Mucosa of stomach (tissue), 1 donor: ENCODE measurements at regions not wholly inside any gene's neighbourhood (a gene's known extent, or its start where the extent isn't known, plus 50 kb on each side); places are given as distances from the start of the nearest gene placed in this dataset.

Experiments
- H3K27me3 ChIP-seq: one replicate; pipeline ENCODE4 v1.7.0; 2013; ENCODE audit warnings: mild to moderate bottlenecking, low read length; ENCODE audit not compliant: control insufficient read depth, insufficient read depth
- H3K36me3 ChIP-seq: one replicate; pipeline ENCODE4 v1.7.0; 2013; ENCODE audit warnings: low read length; ENCODE audit not compliant: control insufficient read depth, insufficient read depth
- H3K4me1 ChIP-seq: one replicate; pipeline ENCODE4 v1.7.0; 2013; ENCODE audit warnings: mild to moderate bottlenecking, low read length; ENCODE audit not compliant: control insufficient read depth, insufficient read depth
- H3K4me3 ChIP-seq: one replicate; pipeline ENCODE4 v1.7.0; 2013; ENCODE audit warnings: low read length
- H3K9ac ChIP-seq: one replicate; pipeline ENCODE4 v1.7.0; 2013; ENCODE audit warnings: mild to moderate bottlenecking, low read length, moderate library complexity
- H3K9me3 ChIP-seq: one replicate; pipeline ENCODE4 v1.7.0; 2013; ENCODE audit warnings: mild to moderate bottlenecking, low read length, moderate library complexity; ENCODE audit not compliant: control insufficient read depth
- donor health status: Pancreatic carcinoma.

GRCh38 chr21:27397578-27397977, 430.7 kb upstream of the ADAMTS5 start:
- Histone ChIP-seq H3K27me3 (no peaks in the 10 kb centered on the region), H3K4me3 (no peak overlapping the region), H3K9me3 (no peaks in the 10 kb centered on the region), H3K4me1 (no peaks in the 10 kb centered on the region), H3K36me3 (no peaks in the 10 kb centered on the region), H3K9ac (no peak overlapping the region)

- Histone ChIP-seq H3K36me3 (no peaks in the 10 kb centered on the region), H3K4me1 (no peaks in the 10 kb centered on the region), H3K27me3 (no peaks in the 10 kb centered on the region), H3K9me3 (no peaks in the 10 kb centered on the region), H3K4me3 (no peak overlapping the region), H3K9ac (no peak overlapping the region)
Observed at GRCh38 chr21:27393726-27394125, 426.8 kb upstream of the ADAMTS5 start.

GRCh38 chr21:27391990-27392389, 425.1 kb upstream of the ADAMTS5 start:
- Histone ChIP-seq H3K36me3 (no peaks in the 10 kb centered on the region), H3K9me3 (no peaks in the 10 kb centered on the region), H3K4me3 (no peak overlapping the region), H3K4me1 (no peaks in the 10 kb centered on the region), H3K27me3 (no peaks in the 10 kb centered on the region), H3K9ac (no peak overlapping the region)

DNA sequence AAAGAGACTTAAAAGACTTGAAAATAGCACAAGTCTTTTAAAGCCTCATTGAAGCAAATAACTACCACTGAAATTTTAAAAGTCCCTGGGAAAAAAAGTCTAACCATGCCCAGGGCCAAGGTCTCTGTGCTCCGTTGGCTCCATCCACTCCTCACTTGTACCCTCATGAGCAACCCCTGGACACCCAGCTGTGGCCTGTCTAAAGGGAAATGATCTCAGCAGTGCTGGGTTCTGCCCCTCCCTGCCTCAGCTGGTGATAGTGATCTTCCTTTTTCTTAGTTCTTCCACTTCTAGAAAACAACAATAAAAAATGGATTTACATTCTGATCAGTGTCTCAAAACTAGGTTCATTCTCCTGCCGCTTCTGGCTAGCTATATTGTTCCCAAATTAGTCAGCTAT, 423.5 kb upstream of the ADAMTS5 start:
- H3K9ac ChIP-seq = no peak overlapping the region
- no peaks in the 10 kb centered on the region for H3K9me3 ChIP-seq
- no peak overlapping the region for H3K4me3 ChIP-seq
- no peaks in the 10 kb centered on the region for H3K4me1 ChIP-seq
- H3K27me3 ChIP-seq = no peaks in the 10 kb centered on the region
- no peaks in the 10 kb centered on the region for H3K36me3 ChIP-seq

- no peak overlapping the region for H3K4me3 ChIP-seq
Observed at GRCh38 chr21:27388825-27389224, 421.9 kb upstream of the ADAMTS5 start.

GRCh38 chr21:27382404-27382803, 415.5 kb upstream of the ADAMTS5 start:
- H3K9me3 ChIP-seq = no peaks in the 10 kb centered on the region
- H3K9ac ChIP-seq = no peak overlapping the region
- H3K27me3 ChIP-seq = no peaks in the 10 kb centered on the region
- no peak overlapping the region for H3K4me3 ChIP-seq
- H3K36me3 ChIP-seq = no peaks in the 10 kb centered on the region
- no peaks in the 10 kb centered on the region for H3K4me1 ChIP-seq

More at GRCh38 chr21:27388825-27389224, 421.9 kb upstream of the ADAMTS5 start:
- Histone ChIP-seq H3K27me3 (no peaks in the 10 kb centered on the region), H3K9ac (no peak overlapping the region), H3K9me3 (no peaks in the 10 kb centered on the region), H3K36me3 (no peaks in the 10 kb centered on the region), H3K4me1 (no peaks in the 10 kb centered on the region)

DNA sequence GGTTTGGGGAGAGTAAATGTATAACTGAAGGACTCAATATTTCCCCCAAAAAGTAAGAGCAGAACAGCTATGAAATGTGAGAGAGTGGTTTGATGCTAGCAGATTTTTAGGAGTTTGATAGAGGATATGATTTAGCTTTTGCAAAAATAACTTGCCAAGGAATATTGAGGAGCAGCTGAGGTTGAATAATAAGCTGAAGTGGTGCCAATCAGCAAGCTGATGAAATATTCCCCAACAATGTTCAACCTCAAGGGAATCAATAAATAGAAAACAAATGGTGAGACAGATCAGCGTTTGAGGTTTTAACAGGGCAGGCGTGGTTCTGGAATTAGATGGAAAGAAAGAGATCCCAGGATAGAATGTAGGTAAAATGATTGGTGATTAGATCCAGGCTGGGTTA, 413.4 kb upstream of the ADAMTS5 start:
- H3K9me3 ChIP-seq = no peaks in the 10 kb centered on the region
- no peaks in the 10 kb centered on the region for H3K4me1 ChIP-seq
- H3K9ac ChIP-seq = no peak overlapping the region
- no peaks in the 10 kb centered on the region for H3K36me3 ChIP-seq
- H3K4me3 ChIP-seq = no peak overlapping the region
- H3K27me3 ChIP-seq = no peaks in the 10 kb centered on the region

- Histone ChIP-seq H3K27me3 (no peaks in the 10 kb centered on the region), H3K36me3 (no peaks in the 10 kb centered on the region), H3K9me3 (no peaks in the 10 kb centered on the region), H3K9ac (no peak overlapping the region), H3K4me1 (no peaks in the 10 kb centered on the region), H3K4me3 (no peak overlapping the region)
Observed at GRCh38 chr21:27379354-27379753, 412.5 kb upstream of the ADAMTS5 start.

- H3K36me3 ChIP-seq = no peaks in the 10 kb centered on the region
- H3K27me3 ChIP-seq = no peaks in the 10 kb centered on the region
- no peaks in the 10 kb centered on the region for H3K9me3 ChIP-seq
- H3K9ac ChIP-seq = no peak overlapping the region
- H3K4me3 ChIP-seq = no peak overlapping the region
- H3K4me1 ChIP-seq = no peaks in the 10 kb centered on the region
Observed at GRCh38 chr21:27372381-27372780, 405.5 kb upstream of the ADAMTS5 start.

DNA sequence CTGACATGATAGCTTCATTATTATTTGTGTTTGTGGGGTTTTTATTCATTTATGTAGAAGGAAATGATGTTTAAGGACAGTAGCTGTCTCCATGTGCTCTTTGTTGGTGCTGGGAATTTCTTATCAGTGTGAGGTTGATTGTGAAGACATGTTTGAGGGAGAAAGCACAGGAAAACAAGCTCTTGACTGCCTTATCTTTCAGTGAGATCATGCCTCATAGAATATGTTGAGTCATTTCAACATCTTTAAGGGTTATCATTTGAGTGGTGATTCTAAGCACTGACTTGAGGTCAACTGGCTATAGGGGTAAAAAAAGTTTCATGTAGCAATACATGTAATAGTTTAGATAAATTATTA, 405.1 kb upstream of the ADAMTS5 start:
- Histone ChIP-seq H3K9me3 (no peaks in the 10 kb centered on the region), H3K9ac (no peak overlapping the region)

GRCh38 chr21:27371115-27371974, 404.5 kb upstream of the ADAMTS5 start:
- Histone ChIP-seq H3K9me3 (no peaks in the 10 kb centered on the region), H3K4me3 (no peak overlapping the region), H3K4me1 (no peaks in the 10 kb centered on the region), H3K36me3 (no peaks in the 10 kb centered on the region), H3K27me3 (no peaks in the 10 kb centered on the region), H3K9ac (no peak overlapping the region)

More for the DNA sequence above, 405.1 kb upstream of the ADAMTS5 start:
- no peak overlapping the region for H3K4me3 ChIP-seq
- H3K36me3 ChIP-seq = no peaks in the 10 kb centered on the region
- H3K4me1 ChIP-seq = no peaks in the 10 kb centered on the region
- H3K27me3 ChIP-seq = no peaks in the 10 kb centered on the region

GRCh38 chr21:27369978-27370571, 403.2 kb upstream of the ADAMTS5 start:
- Histone ChIP-seq H3K9me3 (no peaks in the 10 kb centered on the region), H3K27me3 (no peaks in the 10 kb centered on the region)

More at GRCh38 chr21:27369978-27370571, 403.2 kb upstream of the ADAMTS5 start:
- no peak overlapping the region for H3K4me3 ChIP-seq
- no peaks in the 10 kb centered on the region for H3K36me3 ChIP-seq
- no peak overlapping the region for H3K9ac ChIP-seq
- H3K4me1 ChIP-seq = no peaks in the 10 kb centered on the region
